HEK293 (cell line): ENCODE measurements at regions not wholly inside any gene's neighbourhood (a gene's known extent, or its start where the extent isn't known, plus 50 kb on each side); places are given as distances from the start of the nearest gene placed in this dataset.

Experiments used
- CTCF ChIA-PET: fragments of 350-600 bp; formaldehyde crosslinking; extraction: SDS; loops from one replicate; lab custom pipeline; 2021; ENCODE audit warnings: antibody characterized with exemption; lab: Yijun Ruan, JAX
- POLR2A ChIA-PET: fragments of 300-600 bp; formaldehyde crosslinking; extraction: SDS; loops from one replicate; lab custom pipeline; 2020; ENCODE audit warnings: antibody characterized with exemption, inconsistent platforms; lab: Yijun Ruan, JAX
- H3K27ac ChIP-seq: fragments of 200-500 bp; sonication (Bioruptor generic); 2 replicates; pipeline ENCODE4 v1.5.1; 2014; ENCODE audit warnings: low read depth, low read length, control low read depth, inconsistent platforms; ENCODE audit errors: extremely low read depth
- H3K36me3 ChIP-seq, 2 experiments: fragments of 200-500 bp in 1 of 2; sonication (Bioruptor generic) in 1 of 2; 1 replicate in 1 of 2; 2 replicates in 1 of 2; pipeline ENCODE4 v1.5.1; 2014 to 2017; ENCODE audit warnings: inconsistent platforms in 2 of 2, low read length in 2 of 2; ENCODE audit not compliant: control insufficient read depth in 2 of 2, insufficient read depth in 1 of 2
- H3K4me1 ChIP-seq: fragments of 200-500 bp; sonication (Bioruptor generic); 2 replicates; pipeline ENCODE4 v1.5.1; 2014; ENCODE audit warnings: mild to moderate bottlenecking, low read length, inconsistent platforms; ENCODE audit not compliant: control insufficient read depth, insufficient read depth
- H3K4me3 ChIP-seq: 2 replicates; pipeline ENCODE4 v1.5.1; 2011; ENCODE audit warnings: low read depth, mild to moderate bottlenecking, control low read depth, low read length, moderate library complexity
- H3K9me3 ChIP-seq: fragments of 200-500 bp; sonication (Bioruptor generic); 2 replicates; pipeline ENCODE4 v1.5.1; 2014; ENCODE audit warnings: low read depth, low read length, inconsistent platforms; ENCODE audit not compliant: control insufficient read depth, insufficient read depth
- EGR2 ChIP-seq: fragments of 450-650 bp; formaldehyde crosslinking; IDR thresholded peaks from 2 replicates; pipeline ENCODE4 v1.5.1; 2016; ENCODE audit warnings: low read depth, missing biosample characterization, missing genetic modification characterization
- GLIS1 ChIP-seq: fragments of 450-650 bp; formaldehyde crosslinking; IDR thresholded peaks from 2 replicates; pipeline ENCODE4 v1.5.1; 2016; ENCODE audit warnings: missing biosample characterization, missing genetic modification characterization
- KLF7 ChIP-seq: fragments of 450-650 bp; formaldehyde crosslinking; IDR thresholded peaks from 2 replicates; pipeline ENCODE4 v1.5.1; 2016; ENCODE audit warnings: missing biosample characterization, missing genetic modification characterization, borderline replicate concordance
- SP7 ChIP-seq: fragments of 450-650 bp; formaldehyde crosslinking; IDR thresholded peaks from 2 replicates; pipeline ENCODE4 v1.5.1; 2016; ENCODE audit warnings: missing biosample characterization, missing genetic modification characterization
- TRIM28 ChIP-seq: IDR thresholded peaks from 2 replicates; pipeline ENCODE4 v1.6.1; 2011; ENCODE audit warnings: low read length, control low read depth, borderline replicate concordance
- WT1 ChIP-seq: fragments of 450-650 bp; formaldehyde crosslinking; IDR thresholded peaks from 2 replicates; pipeline ENCODE4 v1.5.1; 2016; ENCODE audit warnings: missing biosample characterization, missing genetic modification characterization
- ZBTB10 ChIP-seq: fragments of 450-650 bp; formaldehyde crosslinking; IDR thresholded peaks from 2 replicates; pipeline ENCODE4 v1.5.1; 2016; ENCODE audit warnings: missing biosample characterization, missing genetic modification characterization
- ZBTB8A ChIP-seq: fragments of 450-650 bp; formaldehyde crosslinking; IDR thresholded peaks from 2 replicates; pipeline ENCODE4 v1.5.1; 2016; ENCODE audit warnings: missing biosample characterization, missing genetic modification characterization
- ZFP69B ChIP-seq: fragments of 450-650 bp; formaldehyde crosslinking; IDR thresholded peaks from 2 replicates; pipeline ENCODE4 v1.5.1; 2016; ENCODE audit warnings: missing biosample characterization, missing genetic modification characterization
- ZNF394 ChIP-seq: fragments of 450-650 bp; formaldehyde crosslinking; IDR thresholded peaks from 2 replicates; pipeline ENCODE4 v1.5.1; 2016; ENCODE audit warnings: missing biosample characterization, missing genetic modification characterization, mild to moderate bottlenecking, moderate library complexity, borderline replicate concordance
- ZNF398 ChIP-seq: fragments of 450-650 bp; formaldehyde crosslinking; IDR thresholded peaks from 2 replicates; pipeline ENCODE4 v1.5.1; 2017; ENCODE audit warnings: missing biosample characterization, missing genetic modification characterization
- ZNF416 ChIP-seq: fragments of 450-650 bp; formaldehyde crosslinking; IDR thresholded peaks from 2 replicates; pipeline ENCODE4 v1.5.1; 2016; ENCODE audit warnings: missing biosample characterization, missing genetic modification characterization
- ZNF518A ChIP-seq: fragments of 450-650 bp; formaldehyde crosslinking; conservative IDR thresholded peaks from 2 replicates; pipeline ENCODE4 v1.5.1; 2016; ENCODE audit warnings: low read depth, missing biosample characterization, missing genetic modification characterization
- ZNF626 ChIP-seq: fragments of 450-650 bp; sonication (Bioruptor Pico); formaldehyde crosslinking; IDR thresholded peaks from 2 replicates; pipeline ENCODE4 v1.5.1; 2018; ENCODE audit warnings: missing biosample characterization, missing genetic modification characterization, inconsistent platforms
- ZNF704 ChIP-seq: fragments of 450-650 bp; formaldehyde crosslinking; IDR thresholded peaks from 2 replicates; pipeline ENCODE4 v1.5.1; 2016; ENCODE audit warnings: missing biosample characterization, missing genetic modification characterization
- ZNF768 ChIP-seq: fragments of 450-650 bp; formaldehyde crosslinking; IDR thresholded peaks from 2 replicates; pipeline ENCODE4 v1.5.1; 2018; ENCODE audit warnings: missing biosample characterization, mild to moderate bottlenecking, missing genetic modification characterization
- TF ChIP-seq, protein P1 (sequence below): fragments of 450-650 bp; formaldehyde crosslinking; IDR thresholded peaks from 2 replicates; pipeline ENCODE4 v1.5.0; 2017; ENCODE audit warnings: missing biosample characterization, missing genetic modification characterization, borderline replicate concordance

DNA sequence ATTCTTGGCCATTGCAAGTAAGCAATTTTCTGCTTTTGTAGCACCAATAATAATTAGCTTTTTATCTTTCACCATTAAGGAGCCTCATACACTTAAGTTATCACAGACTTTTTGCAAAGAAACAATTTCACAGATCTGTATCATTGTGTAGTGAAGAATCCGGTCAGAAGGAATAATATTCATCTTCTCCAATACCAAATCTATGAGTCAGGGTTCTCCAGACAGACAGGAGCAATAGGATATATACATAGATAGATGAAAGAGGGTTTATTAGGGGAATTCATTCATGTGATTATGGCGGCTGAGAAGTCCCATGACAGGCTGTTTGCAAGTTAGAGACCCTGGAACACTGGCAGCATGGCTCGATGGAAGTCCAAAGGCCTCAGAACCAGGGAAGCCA, 82.9 kb upstream of the UBASH3B start:
- Histone ChIP-seq H3K4me3 (no peak overlapping the region), H3K27ac (no peak overlapping the region), H3K36me3 (no peaks in the 10 kb centered on the region), H3K4me1 (no peaks in the 10 kb centered on the region), H3K9me3 (no peaks in the 10 kb centered on the region)
- no peak for TF ChIP-seq ZNF416 (tag by site-specific recombination)
- CTCF ChIA-PET: interaction anchor here (0.6 kb wide), 1 partner anchor 60 kb away, joined by 6 read pairs; no protein-coding TSS in a partner anchor
- POLR2A ChIA-PET: no interaction called here

DNA sequence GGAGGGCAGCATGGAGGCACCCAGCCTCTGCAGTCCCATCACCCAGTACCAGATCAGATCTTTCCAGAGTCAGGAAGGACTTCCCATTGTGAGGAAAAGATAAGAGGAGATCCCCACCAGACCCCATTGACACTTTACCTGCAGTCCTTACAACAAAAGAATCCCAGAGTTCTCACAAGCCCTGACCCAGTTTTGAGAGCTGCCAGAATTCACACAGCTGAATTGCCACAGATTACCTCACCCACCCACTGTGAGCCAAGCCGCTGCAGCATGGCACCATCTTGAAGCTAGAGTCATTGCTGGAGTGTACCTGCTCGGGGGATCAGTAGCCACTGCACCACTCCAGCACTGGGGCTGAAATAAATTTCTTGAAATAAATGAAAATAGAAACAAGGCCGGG, 91.8 kb upstream of the UBASH3B start:
- CTCF ChIA-PET: interaction anchor here (0.6 to 0.7 kb wide), 2 partner anchors 299 to 1999 kb away, joined by 3 to 6 read pairs; no protein-coding TSS in a partner anchor
- POLR2A ChIA-PET: no interaction called here
- Histone ChIP-seq H3K4me3 (no peak overlapping the region), H3K36me3 (no peaks in the 10 kb centered on the region), H3K27ac (no peak overlapping the region), H3K4me1 (no peaks in the 10 kb centered on the region), H3K9me3 (no peaks in the 10 kb centered on the region)
- no peak for TF ChIP-seq ZNF398 (tag by site-specific recombination)
- no peak for TF ChIP-seq EGR2 (tag by site-specific recombination)
- TF ChIP-seq ZNF626 (tag by site-specific recombination): no peak
- TF ChIP-seq ZNF704 (tag by site-specific recombination): no peak
- no peak for TF ChIP-seq ZNF518A (tag by site-specific recombination)
- no peak for TF ChIP-seq ZNF768

DNA sequence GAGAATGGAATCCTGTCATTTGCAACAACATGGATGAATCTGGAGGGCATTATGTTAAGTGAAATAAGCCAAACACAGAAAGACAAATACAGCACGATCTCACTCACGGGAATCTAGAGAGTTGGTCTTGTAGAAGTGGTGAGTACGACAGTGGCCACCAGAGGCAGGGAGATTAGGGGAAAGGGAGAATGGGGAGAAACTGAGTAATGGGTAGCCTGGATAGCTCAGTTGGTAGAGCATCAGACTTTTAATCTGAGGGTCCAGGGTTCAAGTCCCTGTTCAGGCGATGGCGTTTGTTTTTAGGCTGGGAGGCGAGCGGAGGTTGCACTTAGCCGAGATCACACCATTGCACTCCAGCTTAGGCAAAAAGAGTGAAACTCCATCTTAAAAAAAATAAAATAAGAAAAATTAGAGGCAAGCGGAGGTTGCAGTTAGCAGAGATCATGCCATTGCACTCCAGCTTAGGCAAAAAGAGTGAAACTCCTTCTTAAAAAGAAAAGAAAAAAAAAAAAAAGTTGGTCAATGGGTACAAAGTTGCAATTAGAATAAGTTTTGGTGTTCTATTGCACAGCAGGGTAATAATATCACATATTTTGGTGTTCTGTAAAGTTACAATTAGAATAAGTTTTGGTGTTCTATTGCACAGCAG, 95.7 kb upstream of the UBASH3B start:
- no peaks in the 10 kb centered on the region for H3K36me3 ChIP-seq
- H3K9me3 ChIP-seq: no peaks in the 10 kb centered on the region
- ChIA-PET POLR2A (no interaction called here), CTCF (interaction anchor here (0.6 kb wide), 2 partner anchors 66 to 93 kb away, joined by 3 read pairs; no protein-coding TSS in a partner anchor)
- no peaks in the 10 kb centered on the region for H3K4me1 ChIP-seq
- H3K27ac ChIP-seq: no peak overlapping the region
- H3K4me3 ChIP-seq: no peak overlapping the region
- TF ChIP-seq KLF7 (tag by site-specific recombination): no peak
- no peak for TF ChIP-seq ZBTB8A
- TF ChIP-seq WT1: no peak
- TF ChIP-seq ZBTB10: no peak
- no peak for TF ChIP-seq ZNF394 (tag by site-specific recombination)
- TF ChIP-seq, protein P1, sequence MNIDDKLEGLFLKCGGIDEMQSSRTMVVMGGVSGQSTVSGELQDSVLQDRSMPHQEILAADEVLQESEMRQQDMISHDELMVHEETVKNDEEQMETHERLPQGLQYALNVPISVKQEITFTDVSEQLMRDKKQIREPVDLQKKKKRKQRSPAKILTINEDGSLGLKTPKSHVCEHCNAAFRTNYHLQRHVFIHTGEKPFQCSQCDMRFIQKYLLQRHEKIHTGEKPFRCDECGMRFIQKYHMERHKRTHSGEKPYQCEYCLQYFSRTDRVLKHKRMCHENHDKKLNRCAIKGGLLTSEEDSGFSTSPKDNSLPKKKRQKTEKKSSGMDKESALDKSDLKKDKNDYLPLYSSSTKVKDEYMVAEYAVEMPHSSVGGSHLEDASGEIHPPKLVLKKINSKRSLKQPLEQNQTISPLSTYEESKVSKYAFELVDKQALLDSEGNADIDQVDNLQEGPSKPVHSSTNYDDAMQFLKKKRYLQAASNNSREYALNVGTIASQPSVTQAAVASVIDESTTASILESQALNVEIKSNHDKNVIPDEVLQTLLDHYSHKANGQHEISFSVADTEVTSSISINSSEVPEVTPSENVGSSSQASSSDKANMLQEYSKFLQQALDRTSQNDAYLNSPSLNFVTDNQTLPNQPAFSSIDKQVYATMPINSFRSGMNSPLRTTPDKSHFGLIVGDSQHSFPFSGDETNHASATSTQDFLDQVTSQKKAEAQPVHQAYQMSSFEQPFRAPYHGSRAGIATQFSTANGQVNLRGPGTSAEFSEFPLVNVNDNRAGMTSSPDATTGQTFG (tag by site-specific recombination): no peak
- TF ChIP-seq SP7: no peak
- TF ChIP-seq TRIM28: peak; percentile 48; the same call in 1 of the 2 replicates
- TF ChIP-seq GLIS1: no peak
- no peak for TF ChIP-seq ZFP69B (tag by site-specific recombination)
